Vagina (tissue), 2 donors: ENCODE measurements at regions not wholly inside any gene's neighbourhood (a gene's known extent, or its start where the extent isn't known, plus 50 kb on each side); places are given as distances from the start of the nearest gene placed in this dataset.
"Not testable (repeated sequence)": the region's sequence is repeated elsewhere in the genome, so short reads cannot be mapped to it uniquely, and the experiment has no call there.

Source experiments
- DNase-seq, 2 donors: peaks; one replicate each; pipeline ENCODE4 v3.0.0-alpha.2; 2017; ENCODE audit errors: extremely low spot score in 2 of 2
- H3K27ac ChIP-seq: fragments of 200-600 bp; sonication (generic); one replicate; pipeline ENCODE4 v1.5.1; 2019
- H3K27me3 ChIP-seq: fragments of 200-600 bp; sonication (generic); one replicate; pipeline ENCODE4 v1.5.1; 2019
- H3K36me3 ChIP-seq, 2 donors: fragments of 200-600 bp; sonication (generic); one replicate each; pipeline ENCODE4 v1.5.1; 2017 to 2019
- H3K4me1 ChIP-seq: fragments of 200-600 bp; sonication (generic); one replicate; pipeline ENCODE4 v1.5.1; 2019
- H3K4me3 ChIP-seq, 2 donors: fragments of 200-600 bp; sonication (generic); 1 replicate in 1 of 2; 2 replicates in 1 of 2; pipeline ENCODE4 v1.5.1; 2016 to 2019
- H3K9me3 ChIP-seq: fragments of 200-600 bp; sonication (generic); one replicate; pipeline ENCODE4 v1.5.1; 2019
- CTCF ChIP-seq, 3 experiments: fragments of 450-650 bp in 2 of 3; fragments of 200-600 bp in 1 of 3; sonication (generic) in 1 of 3; IDR thresholded peaks; one replicate each; pipeline ENCODE4 v1.5.1; 2017 to 2019; ENCODE audit warnings: antibody characterized with exemption in 3 of 3, mild to moderate bottlenecking in 2 of 3, moderate library complexity in 2 of 3
- POLR2A ChIP-seq, 2 donors: fragments of 450-650 bp; IDR thresholded peaks; one replicate each; pipeline ENCODE4 v1.6.1; 2017; ENCODE audit warnings: antibody characterized with exemption in 2 of 2, mild to moderate bottlenecking in 2 of 2, moderate library complexity in 2 of 2
- POLR2AphosphoS5 ChIP-seq, 2 donors: sonication (generic); formaldehyde crosslinking; IDR thresholded peaks; one replicate each; pipeline ENCODE4 v1.9.0; 2017; ENCODE audit warnings: antibody characterized with exemption in 2 of 2, mild to moderate bottlenecking in 2 of 2, low read depth in 1 of 2; ENCODE audit not compliant: insufficient read depth in 1 of 2
- intact Hi-C: fragments of 100-400 bp; cut with DNase I; formaldehyde crosslinking; loops from one replicate; pipeline ENCODE4 v1.15.1; 2023

DNA sequence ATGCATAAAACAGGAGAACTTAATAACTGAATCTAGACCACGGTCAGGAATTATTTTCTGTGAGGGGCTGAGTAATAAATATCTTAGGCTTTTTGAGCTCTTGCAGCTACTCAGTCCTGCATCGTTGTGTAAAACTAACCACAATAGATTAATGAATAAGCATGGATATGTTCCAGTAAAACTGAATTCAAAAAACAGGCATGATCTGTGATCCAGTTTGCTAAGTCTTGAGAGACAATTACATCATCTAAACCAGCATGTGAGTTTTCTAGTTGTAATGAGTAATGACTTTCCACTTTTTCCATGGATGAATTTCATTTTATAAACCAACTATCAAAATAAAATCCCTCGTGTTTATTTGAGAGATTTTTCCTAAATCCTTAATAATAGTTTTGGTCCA is 336.8 kb downstream of the RFPL4B start:
- intact Hi-C loops: no loop called here
- Histone ChIP-seq H3K27ac (no peak overlapping the region), H3K4me3 (no peak overlapping the region), H3K27me3 (no peaks in the 10 kb centered on the region), H3K9me3 (no peaks in the 10 kb centered on the region), H3K36me3 (no peaks in the 10 kb centered on the region), H3K4me1 (peaks cover 6% of the 10 kb centered on the region)
- TF ChIP-seq POLR2AphosphoS5 (IDR thresholded peaks at IDR 0.05; ENCODE audit: insufficient read depth in 1 of 2, low read depth in 1 of 2): no peak
- no peak for TF ChIP-seq CTCF (IDR thresholded peaks at IDR 0.05)
- TF ChIP-seq POLR2A (IDR thresholded peaks at IDR 0.05): no peak
- DNase-seq: no peak

GRCh38 chr6:112685521-112686220 is 338.5 kb downstream of the RFPL4B start:
- H3K4me3 ChIP-seq, intact Hi-C loops, DNase-seq, H3K4me1 ChIP-seq, H3K9me3 ChIP-seq, H3K36me3 ChIP-seq, H3K27me3 ChIP-seq, H3K27ac ChIP-seq: not testable (repeated sequence)

- DNase-seq, H3K36me3 ChIP-seq, H3K4me3 ChIP-seq, H3K9me3 ChIP-seq, H3K27me3 ChIP-seq, intact Hi-C loops, H3K27ac ChIP-seq: not testable (repeated sequence)
- H3K4me1 ChIP-seq: peaks cover 19% of the 10 kb centered on the region
Observed at GRCh38 chr6:112688487-112689165, 341.5 kb downstream of the RFPL4B start.

GRCh38 chr6:112689183-112689858 is 342.2 kb downstream of the RFPL4B start:
- H3K4me3 ChIP-seq, H3K27ac ChIP-seq, DNase-seq, H3K36me3 ChIP-seq, intact Hi-C loops, H3K9me3 ChIP-seq, H3K27me3 ChIP-seq: not testable (repeated sequence)
- peaks cover 15% of the 10 kb centered on the region for H3K4me1 ChIP-seq

DNA sequence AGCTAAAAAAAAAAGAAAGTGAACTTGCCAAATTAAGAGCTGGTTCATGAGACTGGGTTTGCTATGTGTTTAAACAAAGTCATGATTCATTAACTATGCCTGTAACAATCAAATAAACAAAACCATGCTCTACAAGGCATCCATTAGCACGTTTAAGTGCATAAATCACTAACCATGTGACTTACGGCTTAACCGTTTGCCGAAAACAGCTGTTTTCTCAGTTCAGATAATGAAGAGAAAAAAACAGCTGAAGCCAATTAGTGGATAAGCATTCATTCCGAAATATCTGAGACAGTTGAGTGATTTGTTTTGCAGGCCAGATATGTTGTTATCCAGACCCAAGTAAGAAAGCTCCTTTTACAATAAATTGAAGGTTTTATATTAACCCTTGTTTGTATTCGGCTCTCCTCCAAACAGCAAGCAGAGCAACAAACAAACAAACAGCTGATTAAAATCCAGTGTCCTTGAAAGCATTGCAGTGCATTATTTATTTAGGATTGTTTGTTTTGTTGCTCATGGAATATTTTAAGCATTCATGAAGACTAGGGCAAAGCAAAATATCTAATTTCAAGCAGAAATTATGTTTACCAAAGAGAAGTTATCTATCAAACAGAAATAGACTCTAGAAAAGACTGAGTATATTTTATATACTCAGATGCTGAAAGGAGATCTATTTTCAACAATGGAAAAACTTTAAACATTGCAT is 343.5 kb downstream of the RFPL4B start:
- no peak for DNase-seq
- Histone ChIP-seq H3K27me3 (no peaks in the 10 kb centered on the region), H3K9me3 (no peaks in the 10 kb centered on the region), H3K4me1 (peaks cover 15% of the 10 kb centered on the region), H3K4me3 (no peak overlapping the region), H3K36me3 (no peaks in the 10 kb centered on the region), H3K27ac (no peak overlapping the region)
- intact Hi-C loops: no loop called here
- TF ChIP-seq POLR2AphosphoS5 (IDR thresholded peaks at IDR 0.05; ENCODE audit: insufficient read depth in 1 of 2, low read depth in 1 of 2) (no peak), CTCF (IDR thresholded peaks at IDR 0.05) (no peak), POLR2A (IDR thresholded peaks at IDR 0.05) (no peak)

GRCh38 chr6:112691289-112691688 is 344.2 kb downstream of the RFPL4B start:
- intact Hi-C loops: no loop called here
- H3K27ac ChIP-seq: no peak overlapping the region
- DNase-seq: no peak

More at GRCh38 chr6:112691289-112691688, 344.2 kb downstream of the RFPL4B start:
- Histone ChIP-seq H3K4me1 (peaks cover 15% of the 10 kb centered on the region), H3K9me3 (no peaks in the 10 kb centered on the region), H3K27me3 (no peaks in the 10 kb centered on the region), H3K4me3 (no peak overlapping the region), H3K36me3 (no peaks in the 10 kb centered on the region)
- TF ChIP-seq POLR2A (IDR thresholded peaks at IDR 0.05) (no peak), CTCF (IDR thresholded peaks at IDR 0.05) (no peak), POLR2AphosphoS5 (IDR thresholded peaks at IDR 0.05; ENCODE audit: insufficient read depth in 1 of 2, low read depth in 1 of 2) (no peak)
